PC-9 (cell line): ENCODE measurements at regions not wholly inside any gene's neighbourhood (a gene's known extent, or its start where the extent isn't known, plus 50 kb on each side); places are given as distances from the start of the nearest gene placed in this dataset.

Experiments
- BruUV-seq: library from RNA; stranded (reverse); fragments of 400-500 nt; replicated peaks from 2 replicates; lab custom pipeline; 2021; lab: Mats Ljungman, UMichigan
- CTCF ChIA-PET: fragments of 300-600 bp; sonication (Branson Sonifier 250); formaldehyde crosslinking; loops from one replicate; lab custom pipeline; 2022; ENCODE audit warnings: antibody characterized with exemption; lab: Charles Lee
- POLR2A ChIA-PET: fragments of 300-600 bp; sonication (Branson Sonifier 250); formaldehyde crosslinking; loops from one replicate; lab custom pipeline; 2022; ENCODE audit warnings: antibody characterized with exemption; ENCODE audit not compliant: unreplicated experiment; lab: Charles Lee
- DNase-seq, 2 experiments: peaks; one replicate each; pipeline versions ENCODE4 v3.0.0 to v3.0.0-alpha.2; 2015 to 2022; ENCODE audit warnings: mixed read lengths in 1 of 2
- H2AFZ ChIP-seq: fragments of 200-600 bp; sonication (generic); 2 replicates; pipeline ENCODE4 v1.8.1; 2017; ENCODE audit warnings: antibody characterized with exemption
- H3F3A ChIP-seq: fragments of 200-600 bp; sonication (generic); 2 replicates; pipeline ENCODE4 v1.8.1; 2017; ENCODE audit warnings: antibody characterized with exemption, mild to moderate bottlenecking, low read depth; ENCODE audit not compliant: insufficient read depth
- H3K27ac ChIP-seq: fragments of 200-600 bp; sonication (generic); 2 replicates; pipeline ENCODE4 v1.6.1; 2016; ENCODE audit warnings: mixed run types
- H3K27me3 ChIP-seq: fragments of 200-600 bp; sonication (generic); 2 replicates; pipeline ENCODE4 v1.6.1; 2016; ENCODE audit warnings: low read depth, mixed run types; ENCODE audit not compliant: insufficient read depth
- H3K36me3 ChIP-seq: fragments of 200-600 bp; sonication (generic); 2 replicates; pipeline ENCODE4 v1.6.1; 2016; ENCODE audit warnings: low read depth, mixed run types
- H3K4me1 ChIP-seq: fragments of 200-600 bp; sonication (generic); replicated peaks from 2 replicates; pipeline ENCODE4 v1.6.1; 2016; ENCODE audit warnings: mixed run types; ENCODE audit not compliant: insufficient read depth
- H3K4me2 ChIP-seq: fragments of 200-600 bp; sonication (generic); 2 replicates; pipeline ENCODE4 v1.6.1; 2017; ENCODE audit warnings: mixed run types
- H3K4me3 ChIP-seq: fragments of 200-600 bp; sonication (generic); 2 replicates; pipeline ENCODE4 v1.6.1; 2016; ENCODE audit warnings: mixed run types
- H3K79me2 ChIP-seq: fragments of 200-600 bp; sonication (generic); 2 replicates; pipeline ENCODE4 v1.6.1; 2017; ENCODE audit warnings: low read depth, mixed run types
- H3K9me2 ChIP-seq: fragments of 200-600 bp; sonication (generic); 2 replicates; pipeline ENCODE4 v1.8.1; 2017; ENCODE audit warnings: mild to moderate bottlenecking; ENCODE audit not compliant: insufficient read depth
- H3K9me3 ChIP-seq: fragments of 200-600 bp; sonication (generic); 2 replicates; pipeline ENCODE4 v1.8.1; 2016; ENCODE audit warnings: low read depth; ENCODE audit not compliant: insufficient read depth
- H4K20me1 ChIP-seq: fragments of 200-600 bp; sonication (generic); 2 replicates; pipeline ENCODE4 v1.8.1; 2017; ENCODE audit not compliant: insufficient read depth
- CTCF ChIP-seq: fragments of 200-600 bp; sonication (generic); conservative IDR thresholded peaks from 2 replicates; pipeline ENCODE4 v1.6.1; 2017; ENCODE audit warnings: mixed run types, antibody characterized with exemption, mild to moderate bottlenecking, moderate library complexity
- EZH2 ChIP-seq: fragments of 200-600 bp; sonication (generic); IDR thresholded peaks from 2 replicates; pipeline ENCODE4 v1.8.0; 2017; ENCODE audit warnings: antibody characterized with exemption, low read depth
- intact Hi-C: fragments of 100-400 bp; cut with micrococcal nuclease; formaldehyde crosslinking; loops from one replicate; pipeline ENCODE4 v1.10.0; 2022; ENCODE audit not compliant: unreplicated experiment

- no peaks in the 10 kb centered on the region for H3K9me2 ChIP-seq
- H2AFZ ChIP-seq = no peak overlapping the region
- no peaks in the 10 kb centered on the region for H3K27me3 ChIP-seq
- no peak overlapping the region for H3K27ac ChIP-seq
- CTCF ChIA-PET = no interaction called here
- intact Hi-C loops = no loop called here
- no peaks in the 10 kb centered on the region for H3K79me2 ChIP-seq
- no TSS peak for BruUV-seq
- H3K36me3 ChIP-seq = no peaks in the 10 kb centered on the region
- no peaks in the 10 kb centered on the region for H3K9me3 ChIP-seq
- no peaks in the 10 kb centered on the region for H4K20me1 ChIP-seq
- no peak for DNase-seq
- POLR2A ChIA-PET = no interaction called here
- no peaks in the 10 kb centered on the region for H3K4me1 ChIP-seq
- TF ChIP-seq CTCF = no peak
- no peak for TF ChIP-seq EZH2
- H3K4me2 ChIP-seq = no peak overlapping the region
- H3F3A ChIP-seq = no peaks in the 10 kb centered on the region
- H3K4me3 ChIP-seq = no peak overlapping the region
Measured at GRCh38 chr2:172333235-172333977, 94.0 kb upstream of the ITGA6 start.

GRCh38 chr2:172333978-172334330, 93.4 kb upstream of the ITGA6 start:
- no peaks in the 10 kb centered on the region for H3K27me3 ChIP-seq
- DNase-seq = no peak
- H3K36me3 ChIP-seq = no peaks in the 10 kb centered on the region
- H3K4me1 ChIP-seq = no peaks in the 10 kb centered on the region
- no peaks in the 10 kb centered on the region for H4K20me1 ChIP-seq
- no peak overlapping the region for H3K4me2 ChIP-seq
- CTCF ChIA-PET = no interaction called here
- no peaks in the 10 kb centered on the region for H3K9me3 ChIP-seq
- H3K4me3 ChIP-seq = no peak overlapping the region
- POLR2A ChIA-PET = no interaction called here
- no TSS peak for BruUV-seq
- no peaks in the 10 kb centered on the region for H3F3A ChIP-seq
- H3K79me2 ChIP-seq = no peaks in the 10 kb centered on the region
- no peaks in the 10 kb centered on the region for H3K9me2 ChIP-seq
- TF ChIP-seq CTCF (no peak), EZH2 (no peak)
- intact Hi-C loops = no loop called here
- no peak overlapping the region for H3K27ac ChIP-seq
- no peak overlapping the region for H2AFZ ChIP-seq

- no peak for TF ChIP-seq CTCF
- no peak for TF ChIP-seq EZH2
- no peak for DNase-seq
- Histone ChIP-seq H3K36me3 (no peaks in the 10 kb centered on the region), H4K20me1 (no peaks in the 10 kb centered on the region), H3K79me2 (no peaks in the 10 kb centered on the region), H3K4me2 (no peak overlapping the region), H3K9me2 (no peaks in the 10 kb centered on the region), H2AFZ (no peak overlapping the region), H3K4me1 (peaks cover 2% of the 10 kb centered on the region; the same call in 1 of the 2 replicates), H3K27ac (no peak overlapping the region), H3F3A (no peaks in the 10 kb centered on the region), H3K27me3 (no peaks in the 10 kb centered on the region), H3K4me3 (no peak overlapping the region), H3K9me3 (no peaks in the 10 kb centered on the region)
- ChIA-PET CTCF (no interaction called here), POLR2A (no interaction called here)
- BruUV-seq = no TSS peak
- intact Hi-C loops = no loop called here
Measured at GRCh38 chr2:172334988-172335387, 92.4 kb upstream of the ITGA6 start.
